Right atrium auricular region (tissue), 2 donors: ENCODE measurements at regions not wholly inside any gene's neighbourhood (a gene's known extent, or its start where the extent isn't known, plus 50 kb on each side); places are given as distances from the start of the nearest gene placed in this dataset.
"Not testable (repeated sequence)": the region's sequence is repeated elsewhere in the genome, so short reads cannot be mapped to it uniquely, and the experiment has no call there.

ENCODE experiments used
- DNase-seq: peaks from one replicate; pipeline ENCODE4 v3.0.0-alpha.2; 2019; ENCODE audit warnings: low spot score
- H3K27ac ChIP-seq, 2 donors: fragments of 200-600 bp; sonication (generic); 1 replicate in 1 of 2; 2 replicates in 1 of 2; pipeline ENCODE4 v1.5.1; 2016 to 2019
- H3K27me3 ChIP-seq, 2 donors: fragments of 200-600 bp; sonication (generic); one replicate each; pipeline versions ENCODE4 v1.5.1 to v1.6.0; 2017 to 2019
- H3K36me3 ChIP-seq: fragments of 200-600 bp; sonication (generic); one replicate; pipeline ENCODE4 v1.5.1; 2016
- H3K4me1 ChIP-seq, 2 donors: fragments of 200-600 bp; sonication (generic); one replicate each; pipeline versions ENCODE4 v1.5.1 to v1.6.0; 2017 to 2019
- H3K4me3 ChIP-seq, 2 donors: fragments of 200-600 bp; sonication (generic); 1 replicate in 1 of 2; 2 replicates in 1 of 2; pipeline ENCODE4 v1.5.1; 2017 to 2019; ENCODE audit warnings: mild to moderate bottlenecking in 1 of 2, moderate library complexity in 1 of 2
- H3K9me3 ChIP-seq, 2 donors: fragments of 200-600 bp; sonication (generic); one replicate each; pipeline ENCODE4 v1.5.1; 2019
- TF ChIP-seq, protein P1 (sequence below), 2 donors: fragments of 200-600 bp; sonication (generic); IDR thresholded peaks; one replicate each; pipeline ENCODE4 v1.5.1; 2019; ENCODE audit warnings: antibody characterized with exemption in 2 of 2

GRCh38 chr3:18703798-18704197, 278.7 kb upstream of the SATB1 start:
- no peaks in the 10 kb centered on the region for H3K36me3 ChIP-seq
- no peak overlapping the region for H3K4me3 ChIP-seq
- no peaks in the 10 kb centered on the region for H3K4me1 ChIP-seq
- TF ChIP-seq, protein P1, sequence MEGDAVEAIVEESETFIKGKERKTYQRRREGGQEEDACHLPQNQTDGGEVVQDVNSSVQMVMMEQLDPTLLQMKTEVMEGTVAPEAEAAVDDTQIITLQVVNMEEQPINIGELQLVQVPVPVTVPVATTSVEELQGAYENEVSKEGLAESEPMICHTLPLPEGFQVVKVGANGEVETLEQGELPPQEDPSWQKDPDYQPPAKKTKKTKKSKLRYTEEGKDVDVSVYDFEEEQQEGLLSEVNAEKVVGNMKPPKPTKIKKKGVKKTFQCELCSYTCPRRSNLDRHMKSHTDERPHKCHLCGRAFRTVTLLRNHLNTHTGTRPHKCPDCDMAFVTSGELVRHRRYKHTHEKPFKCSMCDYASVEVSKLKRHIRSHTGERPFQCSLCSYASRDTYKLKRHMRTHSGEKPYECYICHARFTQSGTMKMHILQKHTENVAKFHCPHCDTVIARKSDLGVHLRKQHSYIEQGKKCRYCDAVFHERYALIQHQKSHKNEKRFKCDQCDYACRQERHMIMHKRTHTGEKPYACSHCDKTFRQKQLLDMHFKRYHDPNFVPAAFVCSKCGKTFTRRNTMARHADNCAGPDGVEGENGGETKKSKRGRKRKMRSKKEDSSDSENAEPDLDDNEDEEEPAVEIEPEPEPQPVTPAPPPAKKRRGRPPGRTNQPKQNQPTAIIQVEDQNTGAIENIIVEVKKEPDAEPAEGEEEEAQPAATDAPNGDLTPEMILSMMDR (IDR thresholded peaks at IDR 0.05): no peak
- no peak overlapping the region for H3K27ac ChIP-seq
- DNase-seq: no peak
- H3K9me3 ChIP-seq: peaks cover 2 to 25% of the 10 kb centered on the region in 2 donors
- no peaks in the 10 kb centered on the region for H3K27me3 ChIP-seq

DNA sequence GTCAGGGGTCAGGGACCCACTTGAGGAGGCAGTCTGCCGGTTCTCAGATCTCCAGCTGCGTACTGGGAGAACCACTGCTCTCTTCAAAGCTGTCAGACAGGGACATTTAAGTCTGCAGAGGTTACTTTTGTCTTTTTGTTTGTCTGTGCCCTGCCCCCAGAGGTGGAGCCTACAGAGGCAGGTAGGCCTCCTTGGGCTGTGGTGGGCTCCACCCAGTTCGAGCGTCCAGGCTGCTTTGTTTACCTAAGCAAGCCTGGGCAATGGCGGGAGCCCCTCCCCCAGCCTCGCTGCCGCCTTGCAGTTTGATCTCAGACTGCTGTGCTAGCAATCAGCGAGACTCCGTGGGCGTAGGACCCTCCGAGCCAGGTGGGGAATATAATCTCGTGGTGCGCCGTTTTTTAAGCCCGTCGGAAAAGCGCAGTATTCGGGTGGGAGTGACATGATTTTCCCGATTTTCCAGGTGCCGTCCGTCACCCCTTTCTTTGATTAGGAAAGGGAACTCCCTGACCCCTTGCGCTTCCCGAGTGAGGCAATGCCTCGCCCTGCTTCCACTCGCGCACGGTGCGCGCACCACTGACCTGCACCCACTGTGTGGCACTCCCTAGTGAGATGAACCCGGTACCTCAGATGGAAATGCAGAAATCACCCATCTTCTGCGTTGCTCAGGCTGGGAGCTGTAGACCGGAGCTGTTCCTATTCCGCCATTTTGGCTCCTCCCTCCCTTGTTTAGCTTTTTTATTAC, 268.6 kb upstream of the SATB1 start:
- not testable (repeated sequence) for H3K36me3 ChIP-seq, H3K27me3 ChIP-seq, DNase-seq, H3K27ac ChIP-seq, H3K4me3 ChIP-seq, H3K4me1 ChIP-seq, H3K9me3 ChIP-seq

GRCh38 chr3:18687286-18687685, 262.1 kb upstream of the SATB1 start:
- Histone ChIP-seq H3K36me3 (no peaks in the 10 kb centered on the region), H3K4me1 (no peaks in the 10 kb centered on the region), H3K27ac (no peak overlapping the region), H3K9me3 (no peaks in the 10 kb centered on the region), H3K27me3 (no peaks in the 10 kb centered on the region), H3K4me3 (no peak overlapping the region)
- TF ChIP-seq, protein P1 (IDR thresholded peaks at IDR 0.05): no peak
- DNase-seq: no peak

- Histone ChIP-seq H3K4me3 (no peak overlapping the region), H3K27me3 (no peaks in the 10 kb centered on the region), H3K9me3 (no peaks in the 10 kb centered on the region), H3K36me3 (no peaks in the 10 kb centered on the region), H3K27ac (no peak overlapping the region), H3K4me1 (no peaks in the 10 kb centered on the region)
- TF ChIP-seq, protein P1 (IDR thresholded peaks at IDR 0.05): no peak
- DNase-seq: no peak
These were observed 258.8 kb upstream of the SATB1 start for GRCh38 chr3:18683900-18684299.

DNA sequence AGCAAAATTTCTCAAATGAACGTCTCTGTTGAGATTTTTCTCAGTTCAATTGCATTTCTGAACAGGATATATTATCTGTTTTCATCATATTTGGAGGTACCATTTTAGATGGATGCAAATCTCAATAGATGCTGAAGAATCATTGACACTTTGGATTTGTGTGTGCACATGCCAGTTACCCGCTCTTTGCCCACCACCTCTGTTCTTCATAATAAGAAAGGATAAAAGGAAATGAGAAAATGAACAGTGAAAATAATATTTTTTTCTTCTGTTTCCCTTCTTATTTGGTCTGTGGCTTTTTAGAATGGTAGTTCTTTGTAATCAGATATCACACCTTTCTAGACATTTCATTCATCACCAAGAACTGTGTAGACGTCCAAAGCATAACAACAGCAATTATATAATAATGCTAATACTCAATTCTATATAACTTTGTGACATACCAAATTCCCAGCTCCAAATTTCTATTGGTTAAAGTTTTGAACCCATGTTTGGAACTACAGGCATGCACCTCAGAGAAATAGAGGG, 256.7 kb upstream of the SATB1 start:
- no peak for DNase-seq
- Histone ChIP-seq H3K4me3 (no peak overlapping the region), H3K27ac (no peak overlapping the region), H3K9me3 (no peaks in the 10 kb centered on the region), H3K36me3 (no peaks in the 10 kb centered on the region), H3K27me3 (no peaks in the 10 kb centered on the region), H3K4me1 (no peaks in the 10 kb centered on the region)
- TF ChIP-seq, protein P1 (IDR thresholded peaks at IDR 0.05): no peak

DNA sequence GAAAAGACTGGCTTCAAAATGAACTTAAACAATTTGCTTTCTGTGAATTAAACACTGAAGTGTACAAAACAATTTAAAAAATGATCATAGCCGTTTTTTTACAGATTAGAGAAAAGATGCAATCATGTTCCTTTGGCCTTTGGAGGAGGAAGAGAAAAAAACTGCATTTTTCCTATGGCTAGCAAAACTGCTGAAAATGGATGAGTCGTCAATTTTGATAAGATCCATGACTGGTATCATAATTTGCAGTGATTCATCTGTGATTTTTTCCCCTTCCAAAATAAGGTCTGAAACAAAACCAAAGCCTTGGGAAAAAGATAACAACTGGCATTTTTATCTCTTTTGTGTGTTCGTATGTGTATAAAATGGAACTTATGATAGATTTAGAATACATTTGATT, 255.6 kb upstream of the SATB1 start:
- Histone ChIP-seq H3K4me3 (no peak overlapping the region), H3K36me3 (no peaks in the 10 kb centered on the region), H3K9me3 (no peaks in the 10 kb centered on the region), H3K27ac (no peak overlapping the region), H3K27me3 (no peaks in the 10 kb centered on the region), H3K4me1 (no peaks in the 10 kb centered on the region)
- TF ChIP-seq, protein P1 (IDR thresholded peaks at IDR 0.05): no peak
- no peak for DNase-seq
